Fibroblast of lung (primary cell): ENCODE measurements at regions not wholly inside any gene's neighbourhood (a gene's known extent, or its start where the extent isn't known, plus 50 kb on each side); places are given as distances from the start of the nearest gene placed in this dataset.

Experiments used
- DNase-seq, 2 donors: peaks; one replicate each; pipeline versions ENCODE4 v3.0.0 to v3.0.0-alpha.2; 2010; ENCODE audit warnings: low read depth in 2 of 2
- H2AFZ ChIP-seq: 2 replicates; pipeline ENCODE4 v1.5.1; 2012; ENCODE audit warnings: low read length, control low read depth, inconsistent platforms
- H3K27ac ChIP-seq: 2 replicates; pipeline ENCODE4 v1.5.1; 2011; ENCODE audit warnings: low read length, control low read depth; ENCODE audit not compliant: insufficient read depth
- H3K27me3 ChIP-seq: 2 replicates; pipeline ENCODE4 v1.5.1; 2011; ENCODE audit warnings: mild to moderate bottlenecking, low read length; ENCODE audit not compliant: control insufficient read depth, insufficient read depth
- H3K36me3 ChIP-seq: 2 replicates; pipeline ENCODE4 v1.5.1; 2011; ENCODE audit warnings: low read length; ENCODE audit not compliant: control insufficient read depth, insufficient read depth
- H3K4me1 ChIP-seq: 2 replicates; pipeline ENCODE4 v1.5.1; 2011; ENCODE audit warnings: low read length; ENCODE audit not compliant: control insufficient read depth, insufficient read depth; ENCODE audit errors: extremely low read depth
- H3K4me2 ChIP-seq: 2 replicates; pipeline ENCODE4 v1.5.1; 2011; ENCODE audit warnings: low read length, control low read depth; ENCODE audit not compliant: insufficient read depth; ENCODE audit errors: extremely low read depth
- H3K4me3 ChIP-seq, 4 experiments: fragments of 200-600 bp in 1 of 4; sonication (generic) in 1 of 4; replicated peaks in 1 of 4; 2 replicates each; pipeline ENCODE4 v1.5.1; 2011 to 2016; ENCODE audit warnings: low read length in 4 of 4, low read depth in 3 of 4, mild to moderate bottlenecking in 3 of 4, control low read depth in 2 of 4, inconsistent platforms in 1 of 4, mixed read lengths in 1 of 4; ENCODE audit not compliant: insufficient read depth in 1 of 4; ENCODE audit errors: control extremely low read depth in 1 of 4
- H3K79me2 ChIP-seq: 2 replicates; pipeline ENCODE4 v1.5.1; 2012; ENCODE audit warnings: mild to moderate bottlenecking, low read length, inconsistent platforms; ENCODE audit not compliant: control insufficient read depth, insufficient read depth
- H3K9ac ChIP-seq: 2 replicates; pipeline ENCODE4 v1.5.1; 2011; ENCODE audit warnings: mild to moderate bottlenecking, low read length, control low read depth; ENCODE audit not compliant: insufficient read depth
- H3K9me3 ChIP-seq: 2 replicates; pipeline ENCODE4 v1.5.1; 2012; ENCODE audit warnings: low read depth, low read length; ENCODE audit not compliant: control insufficient read depth, insufficient read depth
- H4K20me1 ChIP-seq: 2 replicates; pipeline ENCODE4 v1.5.1; 2011; ENCODE audit warnings: low read length; ENCODE audit not compliant: control insufficient read depth, insufficient read depth; ENCODE audit errors: extremely low read depth
- CTCF ChIP-seq, 2 donors: IDR thresholded peaks in 1 of 2; conservative IDR thresholded peaks in 1 of 2; 1 replicate in 1 of 2; 2 replicates in 1 of 2; pipeline ENCODE4 v1.5.1; 2011 to 2012; ENCODE audit warnings: low read length in 2 of 2, control low read depth in 1 of 2, inconsistent platforms in 1 of 2, low read depth in 1 of 2, mild to moderate bottlenecking in 1 of 2
- EZH2 ChIP-seq: IDR thresholded peaks from 2 replicates; pipeline ENCODE4 v1.5.1; 2012; ENCODE audit warnings: low read length, control low read depth, mild to moderate bottlenecking; ENCODE audit errors: missing control alignments

DNA sequence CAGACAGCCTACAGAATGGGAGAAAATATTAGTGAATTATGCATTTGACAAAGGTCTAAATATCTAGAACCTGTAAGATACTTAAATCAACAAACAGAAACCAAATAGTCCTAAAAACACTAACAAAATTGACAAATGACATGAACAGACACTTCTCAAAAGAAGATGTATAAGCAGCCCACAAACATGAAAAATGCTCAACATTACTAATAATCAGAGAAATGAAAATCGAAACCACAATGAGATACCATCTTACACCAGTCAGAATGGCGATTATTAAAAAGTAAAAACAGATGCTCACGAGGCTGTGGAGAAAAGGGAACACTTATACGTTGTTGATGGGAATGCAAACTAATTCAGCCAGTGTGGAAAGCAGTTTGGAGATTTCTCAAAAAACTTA, 1186.8 kb downstream of the DTWD2 start:
- Histone ChIP-seq H3K27ac (no peak overlapping the region), H3K9ac (no peak overlapping the region), H3K4me1 (no peaks in the 10 kb centered on the region), H3K36me3 (no peaks in the 10 kb centered on the region), H3K79me2 (no peaks in the 10 kb centered on the region), H3K27me3 (no peaks in the 10 kb centered on the region), H3K9me3 (no peaks in the 10 kb centered on the region), H3K4me2 (no peak overlapping the region), H3K4me3 (no peak overlapping the region), H4K20me1 (no peaks in the 10 kb centered on the region), H2AFZ (no peak overlapping the region)
- DNase-seq: no peak
- no peak for TF ChIP-seq CTCF (conservative IDR thresholded peaks at IDR 0.05 in 1 of 2, IDR thresholded peaks at IDR 0.05 in 1 of 2; ENCODE audit: low read depth in 1 of 2, low read length in 2 of 2)
- TF ChIP-seq EZH2: no peak

- Histone ChIP-seq H3K36me3 (no peaks in the 10 kb centered on the region), H3K27me3 (no peaks in the 10 kb centered on the region), H3K4me1 (no peaks in the 10 kb centered on the region), H3K4me2 (no peak overlapping the region), H4K20me1 (no peaks in the 10 kb centered on the region), H3K79me2 (no peaks in the 10 kb centered on the region), H3K9ac (no peak overlapping the region), H3K27ac (no peak overlapping the region), H3K9me3 (no peaks in the 10 kb centered on the region), H2AFZ (no peak overlapping the region), H3K4me3 (no peak overlapping the region)
- peak in 1 of 2 donors; percentile 18 for DNase-seq
- no peak for TF ChIP-seq EZH2
Measured at GRCh38 chr5:117800261-117800660, 1188.1 kb downstream of the DTWD2 start.

DNA sequence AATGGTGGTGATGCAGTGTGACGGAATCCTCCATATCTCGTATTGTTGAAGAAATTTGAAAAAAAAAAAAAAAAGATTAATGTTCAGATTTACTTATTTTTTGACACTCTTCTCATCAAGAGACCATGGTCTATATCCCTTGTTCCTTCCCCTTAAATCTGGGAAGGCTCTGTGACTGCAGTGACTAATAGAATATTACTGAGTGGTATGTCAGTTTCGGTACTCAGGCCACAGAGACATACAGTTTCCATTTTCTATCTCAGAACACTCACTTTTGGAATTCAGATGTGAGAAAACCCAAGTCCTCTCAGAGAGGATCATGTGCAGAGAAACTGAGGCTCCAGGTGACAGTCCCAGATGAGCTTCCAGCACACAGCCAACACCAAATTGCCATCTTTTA, 1193.5 kb downstream of the DTWD2 start:
- H2AFZ ChIP-seq: peak overlapping the region; percentile 31
- H3K4me1 ChIP-seq: no peaks in the 10 kb centered on the region
- no peaks in the 10 kb centered on the region for H3K27me3 ChIP-seq
- H4K20me1 ChIP-seq: no peaks in the 10 kb centered on the region
- no peaks in the 10 kb centered on the region for H3K9me3 ChIP-seq
- TF ChIP-seq CTCF (conservative IDR thresholded peaks at IDR 0.05 in 1 of 2, IDR thresholded peaks at IDR 0.05 in 1 of 2; ENCODE audit: low read depth in 1 of 2, low read length in 2 of 2): no peak
- no peak for TF ChIP-seq EZH2
- no peak overlapping the region for H3K27ac ChIP-seq
- DNase-seq: no peak
- no peak overlapping the region for H3K9ac ChIP-seq
- H3K79me2 ChIP-seq: no peaks in the 10 kb centered on the region
- H3K4me2 ChIP-seq: no peak overlapping the region
- H3K36me3 ChIP-seq: no peaks in the 10 kb centered on the region
- no peak overlapping the region for H3K4me3 ChIP-seq

GRCh38 chr5:117793963-117794362, 1194.4 kb downstream of the DTWD2 start:
- no peaks in the 10 kb centered on the region for H3K4me1 ChIP-seq
- H3K79me2 ChIP-seq: no peaks in the 10 kb centered on the region
- no peaks in the 10 kb centered on the region for H3K9me3 ChIP-seq
- no peak overlapping the region for H3K4me3 ChIP-seq
- H3K9ac ChIP-seq: no peak overlapping the region
- DNase-seq: no peak
- H3K36me3 ChIP-seq: no peaks in the 10 kb centered on the region
- no peak overlapping the region for H3K27ac ChIP-seq
- no peak for TF ChIP-seq EZH2
- no peak for TF ChIP-seq CTCF (conservative IDR thresholded peaks at IDR 0.05 in 1 of 2, IDR thresholded peaks at IDR 0.05 in 1 of 2; ENCODE audit: low read depth in 1 of 2, low read length in 2 of 2)
- H4K20me1 ChIP-seq: no peaks in the 10 kb centered on the region
- H3K4me2 ChIP-seq: peak overlapping the region; percentile 15
- peak overlapping the region; percentile 14 for H2AFZ ChIP-seq
- H3K27me3 ChIP-seq: no peaks in the 10 kb centered on the region
